GM23338 (cell line): ENCODE measurements at regions not wholly inside any gene's neighbourhood (a gene's known extent, or its start where the extent isn't known, plus 50 kb on each side); places are given as distances from the start of the nearest gene placed in this dataset.

Experiments
- ATAC-seq: fragments of 200-7000 bp; cut with Tn5 transposase; 3 replicates; pipeline ENCODE4 v1.9.1; 2020
- DNase-seq: peaks from one replicate; pipeline ENCODE4 v3.0.0-alpha.2; 2015; ENCODE audit warnings: low spot score
- H2AFZ ChIP-seq: fragments of 200-600 bp; sonication (generic); 2 replicates; pipeline ENCODE4 v1.8.0; 2016; ENCODE audit warnings: antibody characterized with exemption, mild to moderate bottlenecking, moderate library complexity
- H3F3A ChIP-seq: fragments of 200-600 bp; sonication (generic); replicated peaks from 2 replicates; pipeline ENCODE4 v1.8.0; 2017; ENCODE audit warnings: antibody characterized with exemption, mixed run types, low read depth
- H3K27ac ChIP-seq: fragments of 200-600 bp; sonication (generic); 2 replicates; pipeline ENCODE4 v1.6.1; 2016; ENCODE audit warnings: low read depth
- H3K27me3 ChIP-seq: fragments of 200-600 bp; sonication (generic); 2 replicates; pipeline ENCODE4 v1.8.0; 2016; ENCODE audit warnings: mild to moderate bottlenecking, mixed run types, moderate library complexity; ENCODE audit not compliant: insufficient read depth
- H3K36me3 ChIP-seq: fragments of 200-600 bp; sonication (generic); 2 replicates; pipeline ENCODE4 v1.8.0; 2016; ENCODE audit warnings: mild to moderate bottlenecking; ENCODE audit not compliant: insufficient read depth
- H3K4me1 ChIP-seq: fragments of 200-600 bp; sonication (generic); 2 replicates; pipeline ENCODE4 v1.8.0; 2016; ENCODE audit warnings: mild to moderate bottlenecking, moderate library complexity; ENCODE audit not compliant: insufficient read depth
- H3K4me2 ChIP-seq: fragments of 200-600 bp; sonication (generic); 2 replicates; pipeline ENCODE4 v1.7.1; 2017; ENCODE audit warnings: mixed run types
- H3K4me3 ChIP-seq: fragments of 200-600 bp; sonication (generic); 2 replicates; pipeline ENCODE4 v1.6.1; 2016; ENCODE audit warnings: mixed run types
- H3K79me2 ChIP-seq: fragments of 200-600 bp; sonication (generic); replicated peaks from 2 replicates; pipeline ENCODE4 v1.8.0; 2017; ENCODE audit warnings: mild to moderate bottlenecking; ENCODE audit not compliant: insufficient read depth
- H3K9me2 ChIP-seq: fragments of 200-600 bp; sonication (generic); 2 replicates; pipeline ENCODE4 v1.8.0; 2017; ENCODE audit not compliant: insufficient read depth
- H4K20me1 ChIP-seq: fragments of 200-600 bp; sonication (generic); replicated peaks from 2 replicates; pipeline ENCODE4 v1.8.0; 2017; ENCODE audit warnings: mild to moderate bottlenecking; ENCODE audit not compliant: insufficient read depth
- H3K27ac Mint-ChIP-seq: 2 replicates; pipeline ENCODE4 v1.8.0; 2020; ENCODE audit warnings: inconsistent platforms, mild to moderate bottlenecking, moderate library complexity, mixed read lengths
- H3K27me3 Mint-ChIP-seq: 3 replicates; pipeline ENCODE4 v1.8.0; 2022; ENCODE audit warnings: low read depth, mild to moderate bottlenecking, moderate library complexity, mixed read lengths, inconsistent platforms; ENCODE audit not compliant: insufficient read depth, poor library complexity
- H3K36me3 Mint-ChIP-seq: 3 replicates; pipeline ENCODE4 v1.8.0; 2021; ENCODE audit warnings: low read depth, mild to moderate bottlenecking, inconsistent platforms, moderate library complexity, mixed read lengths
- H3K4me1 Mint-ChIP-seq: 3 replicates; pipeline ENCODE4 v1.8.0; 2020; ENCODE audit warnings: mild to moderate bottlenecking, inconsistent platforms, mixed read lengths
- H3K4me3 Mint-ChIP-seq: 3 replicates; pipeline ENCODE4 v1.8.0; 2021; ENCODE audit warnings: moderate library complexity, mild to moderate bottlenecking, inconsistent platforms, mixed read lengths
- H3K9me3 Mint-ChIP-seq: 3 replicates; pipeline ENCODE4 v1.8.0; 2020; ENCODE audit warnings: moderate library complexity, mild to moderate bottlenecking, inconsistent platforms, mixed read lengths
- CREB1 ChIP-seq: fragments of 250-450 bp; sonication (Bioruptor Pico); IDR thresholded peaks from 2 replicates; pipeline ENCODE4 v1.5.0; 2020; ENCODE audit warnings: low read depth, mild to moderate bottlenecking, moderate library complexity
- CTCF ChIP-seq, 2 experiments: fragments of 200-600 bp in 1 of 2; sonication (generic) in 1 of 2; conservative IDR thresholded peaks; 2 replicates each; pipeline versions ENCODE4 v1.5.1 to v1.6.1; 2016 to 2017; ENCODE audit warnings: antibody characterized with exemption in 2 of 2, low read depth in 2 of 2, mild to moderate bottlenecking in 2 of 2, moderate library complexity in 1 of 2
- JUNB ChIP-seq: IDR thresholded peaks from one replicate; pipeline ENCODE4 v1.6.1; 2016; ENCODE audit warnings: antibody characterized with exemption; ENCODE audit not compliant: unreplicated experiment
- POLR2AphosphoS5 ChIP-seq: IDR thresholded peaks from 2 replicates; pipeline ENCODE4 v1.6.1; 2016; ENCODE audit warnings: antibody characterized with exemption, low read depth
- ZNF114 ChIP-seq: fragments of 250-450 bp; sonication (Bioruptor Pico); IDR thresholded peaks from 2 replicates; pipeline ENCODE4 v1.5.0; 2020; ENCODE audit warnings: mild to moderate bottlenecking, moderate library complexity
- ZNF331 ChIP-seq: fragments of 250-450 bp; sonication (Bioruptor Pico); IDR thresholded peaks from 2 replicates; pipeline ENCODE4 v1.5.0; 2020; ENCODE audit warnings: low read depth, mild to moderate bottlenecking, moderate library complexity
- ZNF462 ChIP-seq: fragments of 250-450 bp; sonication (Bioruptor Pico); IDR thresholded peaks from 2 replicates; pipeline ENCODE4 v1.5.0; 2020; ENCODE audit warnings: mild to moderate bottlenecking, moderate library complexity

GRCh38 chr10:8485032-8485431 is 430.5 kb downstream of the GATA3 start:
- no peak overlapping the region for H3K4me3 Mint-ChIP-seq
- no peak overlapping the region for H3K27ac Mint-ChIP-seq
- Histone ChIP-seq H3K9me2 (peaks cover 9% of the 10 kb centered on the region), H3K27me3 (no peaks in the 10 kb centered on the region), H3F3A (no peaks in the 10 kb centered on the region), H3K4me2 (no peak overlapping the region), H3K79me2 (no peaks in the 10 kb centered on the region), H3K27ac (no peak overlapping the region), H4K20me1 (no peaks in the 10 kb centered on the region), H2AFZ (no peak overlapping the region), H3K4me1 (no peaks in the 10 kb centered on the region; the same call in 1 of the 2 replicates), H3K4me3 (no peak overlapping the region), H3K36me3 (no peaks in the 10 kb centered on the region)
- no peak for ATAC-seq
- H3K4me1 Mint-ChIP-seq: peaks cover 12% of the 10 kb centered on the region
- TF ChIP-seq ZNF462 (CRISPR knock-in tag): no peak
- no peak for TF ChIP-seq POLR2AphosphoS5
- no peak for TF ChIP-seq JUNB
- TF ChIP-seq ZNF114 (CRISPR knock-in tag): no peak
- no peak for TF ChIP-seq CREB1 (CRISPR knock-in tag)
- no peaks in the 10 kb centered on the region for H3K36me3 Mint-ChIP-seq
- DNase-seq: no peak
- H3K9me3 Mint-ChIP-seq: 0 out of 3 replicates have a peak, but pooled peaks cover under 1% of the 10 kb centered on the region
- no peaks in the 10 kb centered on the region for H3K27me3 Mint-ChIP-seq

DNA sequence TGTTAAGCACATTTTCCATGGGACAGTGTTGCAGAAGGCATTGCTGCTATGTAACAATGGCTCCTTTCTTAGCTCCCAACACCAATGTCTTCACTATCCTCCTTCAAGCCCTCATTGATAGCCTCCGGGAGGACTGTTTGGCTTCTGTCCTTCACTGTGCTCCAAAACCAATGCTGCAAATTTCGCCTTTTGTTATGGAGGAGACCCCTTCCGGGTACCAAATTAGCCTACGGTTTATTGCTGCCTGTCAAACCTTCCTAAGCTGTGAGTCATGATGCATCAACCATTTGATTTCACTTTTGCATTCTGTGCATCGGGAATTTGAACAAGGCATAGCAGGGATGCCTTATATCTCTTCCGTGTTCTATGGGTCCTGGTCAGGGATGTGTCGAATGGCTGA is 432.9 kb downstream of the GATA3 start:
- no peak overlapping the region for H3K27ac ChIP-seq
- no peaks in the 10 kb centered on the region; the same call in 1 of the 2 replicates for H3K4me1 ChIP-seq
- H4K20me1 ChIP-seq: no peaks in the 10 kb centered on the region
- Mint-ChIP-seq H3K4me1 (peaks cover 12% of the 10 kb centered on the region), H3K36me3 (no peaks in the 10 kb centered on the region), H3K27ac (no peak overlapping the region), H3K9me3 (no peaks in the 10 kb centered on the region), H3K27me3 (no peaks in the 10 kb centered on the region), H3K4me3 (no peak overlapping the region)
- H3K79me2 ChIP-seq: no peaks in the 10 kb centered on the region
- no peaks in the 10 kb centered on the region for H3K36me3 ChIP-seq
- no peak overlapping the region for H3K4me2 ChIP-seq
- H3F3A ChIP-seq: no peaks in the 10 kb centered on the region
- H3K4me3 ChIP-seq: no peak overlapping the region
- no peak for ATAC-seq
- TF ChIP-seq POLR2AphosphoS5 (no peak), ZNF331 (CRISPR knock-in tag) (no peak), CTCF (conservative IDR thresholded peaks at IDR 0.05; ENCODE audit: low read depth in 2 of 2) (no peak)
- no peak overlapping the region for H2AFZ ChIP-seq
- no peak for DNase-seq
- peaks cover 9% of the 10 kb centered on the region for H3K9me2 ChIP-seq
- H3K27me3 ChIP-seq: no peaks in the 10 kb centered on the region
